HepG2 (cell line): ENCODE measurements at regions not wholly inside any gene's neighbourhood (a gene's known extent, or its start where the extent isn't known, plus 50 kb on each side); places are given as distances from the start of the nearest gene placed in this dataset.

ENCODE experiments used
- ATAC-seq: fragments of 200-7000 bp; cut with Tn5 transposase; 3 replicates; pipeline ENCODE4 v1.9.1; 2020; ENCODE audit warnings: mild to moderate bottlenecking, moderate library complexity
- BruUV-seq: library from RNA; stranded (reverse); fragments of 400-500 nt; replicated peaks from 2 replicates; lab custom pipeline; 2021; lab: Mats Ljungman, UMichigan
- CTCF ChIA-PET: fragments of 300-600 bp; formaldehyde crosslinking; extraction: SDS; loops from one replicate; lab custom pipeline; 2021; ENCODE audit warnings: low total read pairs, inconsistent platforms, low intra/inter-chr PET ratio; lab: Yijun Ruan, JAX
- POLR2A ChIA-PET: fragments of 350-600 bp; sonication (Branson Sonifier 250); formaldehyde crosslinking; loops from one replicate; lab custom pipeline; 2020; ENCODE audit warnings: antibody characterized with exemption, inconsistent platforms; lab: Yijun Ruan, JAX
- DNase-seq: peaks from one replicate; pipeline ENCODE4 v3.0.0-alpha.2; 2015; ENCODE audit warnings: low spot score
- FAIRE-seq: peaks from 3 replicates; lab custom pipeline; 2011; peaks lifted over from hg19 to GRCh38; lab: Jason Lieb, UNC
- H2AFZ ChIP-seq: one replicate; pipeline ENCODE4 v1.6.1; 2011; ENCODE audit warnings: low read length, inconsistent platforms
- H3K27ac ChIP-seq: fragments of 300-600 bp; 3 replicates; pipeline ENCODE4 v1.8.0; 2011; ENCODE audit warnings: mixed run types, mild to moderate bottlenecking, mixed read lengths, low read length, inconsistent platforms; ENCODE audit not compliant: insufficient read depth; ENCODE audit errors: extremely low read length
- H3K27me3 ChIP-seq, 2 experiments: fragments of 200-600 bp in 1 of 2; 2 replicates in 1 of 2; 3 replicates in 1 of 2; pipeline versions ENCODE4 v1.6.0 to v1.8.0; 2011; ENCODE audit warnings: low read length in 2 of 2, mild to moderate bottlenecking in 2 of 2, moderate library complexity in 2 of 2, inconsistent platforms in 1 of 2; ENCODE audit not compliant: insufficient read depth in 2 of 2, control insufficient read depth in 1 of 2
- H3K36me3 ChIP-seq, 2 experiments: fragments of 200-600 bp in 1 of 2; replicated peaks in 1 of 2; 2 replicates in 1 of 2; 3 replicates in 1 of 2; pipeline versions ENCODE4 v1.5.1 to v1.8.0; 2011; ENCODE audit warnings: low read length in 2 of 2, inconsistent platforms in 1 of 2; ENCODE audit not compliant: insufficient read depth in 2 of 2, control insufficient read depth in 1 of 2
- H3K4me1 ChIP-seq: 2 replicates; pipeline ENCODE4 v1.5.1; 2012; ENCODE audit warnings: low read length, inconsistent platforms; ENCODE audit not compliant: insufficient read depth
- H3K4me2 ChIP-seq: 2 replicates; pipeline ENCODE4 v1.6.0; 2011; ENCODE audit warnings: low read depth, low read length, inconsistent platforms
- H3K4me3 ChIP-seq, 3 experiments: fragments of 200-600 bp in 1 of 3; sonication (generic), shearing (Covaris generic) in 1 of 3; replicated peaks in 1 of 3; 2 replicates each; pipeline ENCODE4 v1.5.1; 2011 to 2016; ENCODE audit warnings: low read length in 3 of 3, inconsistent platforms in 2 of 3, low read depth in 2 of 3, mild to moderate bottlenecking in 2 of 3, control low read depth in 1 of 3, mixed read lengths in 1 of 3; ENCODE audit not compliant: insufficient read depth in 1 of 3
- H3K79me2 ChIP-seq: one replicate; pipeline ENCODE4 v1.6.1; 2011; ENCODE audit warnings: low read length, inconsistent platforms; ENCODE audit not compliant: insufficient read depth
- H3K9ac ChIP-seq: 2 replicates; pipeline ENCODE4 v1.6.0; 2011; ENCODE audit warnings: mild to moderate bottlenecking, low read depth, low read length, inconsistent platforms; ENCODE audit not compliant: insufficient read depth
- H3K9me3 ChIP-seq: 2 replicates; pipeline ENCODE4 v1.5.1; 2012; ENCODE audit warnings: mild to moderate bottlenecking, low read length
- H4K20me1 ChIP-seq: 2 replicates; pipeline ENCODE4 v1.6.0; 2011; ENCODE audit warnings: inconsistent platforms, mild to moderate bottlenecking, low read length, moderate library complexity; ENCODE audit not compliant: insufficient read depth
- BCL6 ChIP-seq: IDR thresholded peaks from 2 replicates; pipeline ENCODE4 v1.6.1; 2016; ENCODE audit warnings: missing genetic modification reagents, missing compliant biosample characterization
- BORCS8-MEF2B ChIP-seq: sonication (generic); formaldehyde crosslinking; IDR thresholded peaks from 2 replicates; pipeline ENCODE4 v1.8.0; 2022; ENCODE audit warnings: mild to moderate bottlenecking, missing genetic modification reagents
- CBFB ChIP-seq: sonication (generic); formaldehyde crosslinking; IDR thresholded peaks from 2 replicates; pipeline ENCODE4 v1.4.0; 2020; ENCODE audit warnings: missing genetic modification reagents
- DNMT1 ChIP-seq: sonication (generic); formaldehyde crosslinking; IDR thresholded peaks from 2 replicates; pipeline ENCODE4 v1.5.1; 2020; ENCODE audit warnings: mild to moderate bottlenecking, missing genetic modification reagents
- HCFC1 ChIP-seq: fragments of 150-350 bp; IDR thresholded peaks from 2 replicates; pipeline ENCODE4 v1.6.1; 2014; ENCODE audit warnings: low read depth, low read length
- KMT2A ChIP-seq: sonication (generic); formaldehyde crosslinking; IDR thresholded peaks from 2 replicates; pipeline ENCODE4 v1.4.0; 2020; ENCODE audit warnings: missing genetic modification reagents
- MAFK ChIP-seq, 2 experiments: IDR thresholded peaks in 1 of 2; conservative IDR thresholded peaks in 1 of 2; 2 replicates each; pipeline ENCODE4 v1.6.1; 2011; ENCODE audit warnings: improper control_type of control experiment in 2 of 2, low read length in 2 of 2
- NRL ChIP-seq: sonication (generic); formaldehyde crosslinking; IDR thresholded peaks from 2 replicates; pipeline ENCODE4 v1.5.0; 2020; ENCODE audit warnings: missing genetic modification reagents, mild to moderate bottlenecking, moderate library complexity, borderline replicate concordance
- RBM22 ChIP-seq: fragments of 200-400 bp; formaldehyde crosslinking; optimal IDR thresholded peaks from 2 replicates; pipeline ENCODE3; 2017; ENCODE audit warnings: mild to moderate bottlenecking, low read length, moderate library complexity
- REXO4 ChIP-seq: sonication (generic); formaldehyde crosslinking; IDR thresholded peaks from 2 replicates; pipeline ENCODE4 v1.8.0; 2022; ENCODE audit warnings: missing genetic modification reagents, mild to moderate bottlenecking, borderline replicate concordance
- ZNF672 ChIP-seq: sonication (generic); formaldehyde crosslinking; IDR thresholded peaks from 2 replicates; pipeline ENCODE4 v1.8.1; 2022; ENCODE audit warnings: missing genetic modification reagents
- ZNF691 ChIP-seq: sonication (generic); formaldehyde crosslinking; IDR thresholded peaks from 2 replicates; pipeline ENCODE4 v1.4.0; 2020; ENCODE audit warnings: missing genetic modification reagents, low read depth, mild to moderate bottlenecking, borderline replicate concordance
- WGBS: methylation state at CpG from one replicate; pipeline ENCODE4 v1.1.6; 2017; ENCODE audit warnings: low lambda C conversion rate; 5-methylcytosine and 5-hydroxymethylcytosine counted together
- in situ Hi-C: cut with HindIII; loops from 2 replicates; pipeline ENCODE4 v1.10.0; 2017; ENCODE audit warnings: low pct_unique_long_range_greater_than_20kb; ENCODE audit not compliant: extremely low pct_ligation_motif_present
- intact Hi-C: fragments of 100-400 bp; cut with micrococcal nuclease; formaldehyde crosslinking; loops from one replicate; pipeline ENCODE4 v1.10.0; 2022; ENCODE audit not compliant: unreplicated experiment
- TF ChIP-seq, protein P1 (sequence below): sonication (generic); formaldehyde crosslinking; IDR thresholded peaks from 2 replicates; pipeline ENCODE4 v1.4.0; 2020; ENCODE audit warnings: missing genetic modification reagents, mild to moderate bottlenecking, borderline replicate concordance
- TF ChIP-seq, protein P2 (sequence below): sonication (generic); formaldehyde crosslinking; IDR thresholded peaks from 2 replicates; pipeline ENCODE4 v1.8.0; 2022; ENCODE audit warnings: missing genetic modification reagents, mild to moderate bottlenecking, borderline replicate concordance

DNA sequence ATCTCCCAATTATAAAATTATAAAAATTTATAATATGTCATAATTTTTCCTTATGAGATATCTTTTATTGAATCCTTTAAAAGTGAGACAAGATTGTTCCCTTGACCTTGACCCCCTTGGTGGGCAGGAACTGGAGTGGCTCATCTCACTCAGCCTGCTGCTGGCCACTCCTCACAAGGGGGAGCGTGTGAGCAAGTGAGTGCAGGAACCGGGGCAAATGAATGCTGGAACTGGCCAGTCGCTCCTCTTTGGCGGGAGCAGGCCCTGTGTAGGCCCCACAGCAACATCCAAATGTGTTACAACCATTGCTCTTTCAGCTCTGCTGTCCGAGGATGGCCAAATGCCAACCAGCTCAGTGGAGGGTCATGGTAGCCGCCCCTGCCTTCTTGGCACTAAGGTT, 178.8 kb downstream of the ETNK1 start (continued):
- TF ChIP-seq, protein P1, sequence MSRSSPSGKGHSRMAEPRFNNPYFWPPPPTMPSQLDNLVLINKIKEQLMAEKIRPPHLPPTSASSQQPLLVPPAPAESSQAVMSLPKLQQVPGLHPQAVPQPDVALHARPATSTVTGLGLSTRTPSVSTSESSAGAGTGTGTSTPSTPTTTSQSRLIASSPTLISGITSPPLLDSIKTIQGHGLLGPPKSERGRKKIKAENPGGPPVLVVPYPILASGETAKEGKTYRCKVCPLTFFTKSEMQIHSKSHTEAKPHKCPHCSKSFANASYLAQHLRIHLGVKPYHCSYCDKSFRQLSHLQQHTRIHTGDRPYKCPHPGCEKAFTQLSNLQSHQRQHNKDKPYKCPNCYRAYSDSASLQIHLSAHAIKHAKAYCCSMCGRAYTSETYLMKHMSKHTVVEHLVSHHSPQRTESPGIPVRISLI = no peak
- TF ChIP-seq CBFB (CRISPR knock-in tag) = no peak

DNA sequence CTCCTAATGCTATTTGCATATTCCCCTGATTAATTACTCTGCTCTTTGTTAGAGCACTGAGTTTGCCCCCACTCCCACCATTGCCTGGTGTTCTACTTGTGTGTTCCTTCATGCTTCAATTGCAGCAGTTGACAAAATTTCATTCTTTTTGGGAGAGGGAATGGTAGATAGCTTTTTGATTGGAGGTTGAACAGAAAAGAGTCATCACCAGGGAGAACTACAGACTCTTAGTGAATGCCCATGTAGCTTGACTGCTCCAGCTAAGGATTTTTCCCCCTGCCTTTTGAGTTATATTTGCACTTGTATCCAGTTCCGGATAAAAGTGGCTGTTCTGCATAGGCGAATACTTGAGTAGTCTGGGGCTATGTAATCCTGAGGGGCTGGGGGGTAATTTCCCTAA, 183.9 kb downstream of the ETNK1 start:
- no peak overlapping the region for H3K27ac ChIP-seq
- TF ChIP-seq NRL (CRISPR knock-in tag) = no peak
- no peak for TF ChIP-seq BCL6
- FAIRE-seq (no peak), ATAC-seq (no peak), DNase-seq (no peak)
- no peaks in the 10 kb centered on the region for H3K9me3 ChIP-seq
- WGBS = 40% methylated on average over 2 of the region's 2 CpGs
- in situ Hi-C loops = no loop called here
- no peak overlapping the region for H3K9ac ChIP-seq
- H3K4me3 ChIP-seq = no peak overlapping the region
- H4K20me1 ChIP-seq = no peaks in the 10 kb centered on the region
- no peaks in the 10 kb centered on the region for H3K36me3 ChIP-seq
- H3K4me2 ChIP-seq = no peak overlapping the region
- H3K27me3 ChIP-seq = peaks cover 0 to 1% of the 10 kb centered on the region in 2 experiments; a peak in 2 of 5 replicates
- intact Hi-C loops = no loop called here
- CTCF ChIA-PET = no interaction called here
- no peaks in the 10 kb centered on the region for H3K79me2 ChIP-seq
- BruUV-seq = no TSS peak
- H3K4me1 ChIP-seq = no peaks in the 10 kb centered on the region
- POLR2A ChIA-PET = no interaction called here
- H2AFZ ChIP-seq = no peak overlapping the region

DNA sequence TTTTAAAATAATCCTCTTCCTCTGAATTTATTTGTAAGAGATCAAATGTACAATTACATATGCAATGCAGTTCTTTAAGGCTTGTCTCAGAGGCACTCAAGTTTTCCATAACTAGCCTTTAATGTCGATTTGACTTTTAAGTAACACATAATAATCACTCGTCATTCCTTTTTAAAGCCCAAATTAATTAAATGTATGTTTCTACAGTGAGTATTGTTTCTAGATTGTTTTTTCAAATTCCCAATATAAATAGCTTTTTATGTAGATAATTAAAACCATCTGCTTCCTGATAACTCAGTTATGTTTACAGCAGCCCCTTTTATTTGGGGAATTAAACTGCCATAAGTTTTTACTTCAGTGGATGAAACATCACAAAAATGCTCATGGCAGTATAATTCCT, 185.1 kb downstream of the ETNK1 start:
- ATAC-seq (no peak), FAIRE-seq (no peak), DNase-seq (no peak)
- H3K79me2 ChIP-seq = no peaks in the 10 kb centered on the region
- WGBS = 1% methylated on average over 2 of the region's 2 CpGs
- BruUV-seq = no TSS peak
- H3K4me2 ChIP-seq = no peak overlapping the region
- TF ChIP-seq ZNF672 (CRISPR knock-in tag) (no peak), MAFK (conservative IDR thresholded peaks at IDR 0.05 in 1 of 2, IDR thresholded peaks at IDR 0.05 in 1 of 2; ENCODE audit: low read length in 2 of 2) (no peak), REXO4 (CRISPR knock-in tag) (no peak), BORCS8-MEF2B (no peak), ZNF691 (no peak), HCFC1 (no peak), KMT2A (CRISPR knock-in tag) (no peak), RBM22 (no peak), DNMT1 (no peak)
- TF ChIP-seq, protein P2, sequence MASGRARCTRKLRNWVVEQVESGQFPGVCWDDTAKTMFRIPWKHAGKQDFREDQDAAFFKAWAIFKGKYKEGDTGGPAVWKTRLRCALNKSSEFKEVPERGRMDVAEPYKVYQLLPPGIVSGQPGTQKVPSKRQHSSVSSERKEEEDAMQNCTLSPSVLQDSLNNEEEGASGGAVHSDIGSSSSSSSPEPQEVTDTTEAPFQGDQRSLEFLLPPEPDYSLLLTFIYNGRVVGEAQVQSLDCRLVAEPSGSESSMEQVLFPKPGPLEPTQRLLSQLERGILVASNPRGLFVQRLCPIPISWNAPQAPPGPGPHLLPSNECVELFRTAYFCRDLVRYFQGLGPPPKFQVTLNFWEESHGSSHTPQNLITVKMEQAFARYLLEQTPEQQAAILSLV (CRISPR knock-in tag) = no peak
- no peak overlapping the region for H3K9ac ChIP-seq
- no peaks in the 10 kb centered on the region for H3K4me1 ChIP-seq
- intact Hi-C loops (no loop called here), in situ Hi-C loops (no loop called here)
- ChIA-PET CTCF (no interaction called here), POLR2A (no interaction called here)
- H4K20me1 ChIP-seq = no peaks in the 10 kb centered on the region
- no peak overlapping the region for H3K27ac ChIP-seq
- H2AFZ ChIP-seq = no peak overlapping the region
- H3K36me3 ChIP-seq = no peaks in the 10 kb centered on the region
- peaks cover 0 to 1% of the 10 kb centered on the region in 2 experiments; a peak in 2 of 5 replicates for H3K27me3 ChIP-seq
- no peaks in the 10 kb centered on the region for H3K9me3 ChIP-seq
- H3K4me3 ChIP-seq = no peak overlapping the region
